Testis (tissue), 2 donors: ENCODE measurements at regions not wholly inside any gene's neighbourhood (a gene's known extent, or its start where the extent isn't known, plus 50 kb on each side); places are given as distances from the start of the nearest gene placed in this dataset.

ENCODE experiments used
- DNase-seq: peaks from one replicate; pipeline ENCODE4 v3.0.0-alpha.2; 2019
- H3K27ac ChIP-seq, 2 donors: fragments of 200-600 bp; sonication (generic); one replicate each; pipeline ENCODE4 v1.5.1; 2019
- H3K27me3 ChIP-seq: fragments of 200-600 bp; sonication (generic); one replicate; pipeline ENCODE4 v1.5.1; 2019
- H3K36me3 ChIP-seq: fragments of 200-600 bp; sonication (generic); one replicate; pipeline ENCODE4 v1.5.1; 2017; ENCODE audit warnings: low read depth; ENCODE audit errors: missing control alignments
- H3K4me1 ChIP-seq: fragments of 200-600 bp; sonication (generic); one replicate; pipeline ENCODE4 v1.5.1; 2019
- H3K4me3 ChIP-seq, 2 donors: fragments of 200-600 bp; sonication (generic); one replicate each; pipeline ENCODE4 v1.5.1; 2017 to 2019
- H3K9me3 ChIP-seq: fragments of 200-600 bp; sonication (generic); one replicate; pipeline ENCODE4 v1.5.1; 2017
- POLR2A ChIP-seq: fragments of 450-650 bp; IDR thresholded peaks from one replicate; pipeline ENCODE4 v1.6.1; 2017; ENCODE audit warnings: antibody characterized with exemption, mild to moderate bottlenecking, moderate library complexity
- WGBS, 2 donors: methylation state at CpG; one replicate each; pipeline ENCODE4 v1.1.5; 2018; 5-methylcytosine and 5-hydroxymethylcytosine counted together
- intact Hi-C: fragments of 100-400 bp; cut with DNase I; formaldehyde crosslinking; loops from one replicate; pipeline ENCODE4 v1.15.1; 2023; ENCODE audit warnings: low total_unique reads
- TF ChIP-seq, protein P1 (sequence below), 3 experiments: fragments of 450-650 bp in 2 of 3; fragments of 200-600 bp in 1 of 3; sonication (generic) in 1 of 3; IDR thresholded peaks; one replicate each; pipeline ENCODE4 v1.5.1; 2016 to 2019; ENCODE audit warnings: antibody characterized with exemption in 3 of 3, mild to moderate bottlenecking in 2 of 3, moderate library complexity in 1 of 3

DNA sequence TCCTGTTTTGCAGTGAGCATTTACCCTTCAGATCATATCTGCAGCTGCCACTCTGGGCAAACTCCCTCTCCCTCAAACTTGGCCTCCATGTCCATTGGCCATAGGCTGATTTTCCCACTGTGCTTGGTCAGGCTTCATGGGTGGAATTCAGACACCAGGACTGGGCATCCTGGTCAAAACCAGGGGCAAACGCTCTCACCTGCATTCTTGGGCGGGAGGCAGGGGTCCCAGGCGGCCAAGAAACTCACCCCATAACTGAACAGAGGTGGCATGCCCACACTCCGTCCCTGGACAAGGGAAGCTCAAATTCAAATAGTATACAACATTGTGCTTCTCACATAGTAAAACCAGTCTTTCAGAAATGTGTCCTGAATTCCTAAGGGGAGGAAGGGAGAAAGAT, 81.1 kb upstream of the ZNF648 start:
- Histone ChIP-seq H3K27me3 (no peaks in the 10 kb centered on the region), H3K4me3 (no peak overlapping the region), H3K4me1 (peaks cover 32% of the 10 kb centered on the region), H3K27ac (peak overlapping the region; percentile 36 to 90), H3K9me3 (no peaks in the 10 kb centered on the region), H3K36me3 (no peaks in the 10 kb centered on the region)
- intact Hi-C loops: loop anchor here (5.0 to 10.0 kb wide), 2 partner anchors 142 to 250 kb away; partner anchors contain the start of gene GLUL
- DNase-seq: no peak
- WGBS, 2 donors: 83 to 92% methylated on average over 4 of the region's 4 CpGs
- TF ChIP-seq, protein P1, sequence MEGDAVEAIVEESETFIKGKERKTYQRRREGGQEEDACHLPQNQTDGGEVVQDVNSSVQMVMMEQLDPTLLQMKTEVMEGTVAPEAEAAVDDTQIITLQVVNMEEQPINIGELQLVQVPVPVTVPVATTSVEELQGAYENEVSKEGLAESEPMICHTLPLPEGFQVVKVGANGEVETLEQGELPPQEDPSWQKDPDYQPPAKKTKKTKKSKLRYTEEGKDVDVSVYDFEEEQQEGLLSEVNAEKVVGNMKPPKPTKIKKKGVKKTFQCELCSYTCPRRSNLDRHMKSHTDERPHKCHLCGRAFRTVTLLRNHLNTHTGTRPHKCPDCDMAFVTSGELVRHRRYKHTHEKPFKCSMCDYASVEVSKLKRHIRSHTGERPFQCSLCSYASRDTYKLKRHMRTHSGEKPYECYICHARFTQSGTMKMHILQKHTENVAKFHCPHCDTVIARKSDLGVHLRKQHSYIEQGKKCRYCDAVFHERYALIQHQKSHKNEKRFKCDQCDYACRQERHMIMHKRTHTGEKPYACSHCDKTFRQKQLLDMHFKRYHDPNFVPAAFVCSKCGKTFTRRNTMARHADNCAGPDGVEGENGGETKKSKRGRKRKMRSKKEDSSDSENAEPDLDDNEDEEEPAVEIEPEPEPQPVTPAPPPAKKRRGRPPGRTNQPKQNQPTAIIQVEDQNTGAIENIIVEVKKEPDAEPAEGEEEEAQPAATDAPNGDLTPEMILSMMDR (IDR thresholded peaks at IDR 0.05): no peak
- TF ChIP-seq POLR2A: no peak

DNA sequence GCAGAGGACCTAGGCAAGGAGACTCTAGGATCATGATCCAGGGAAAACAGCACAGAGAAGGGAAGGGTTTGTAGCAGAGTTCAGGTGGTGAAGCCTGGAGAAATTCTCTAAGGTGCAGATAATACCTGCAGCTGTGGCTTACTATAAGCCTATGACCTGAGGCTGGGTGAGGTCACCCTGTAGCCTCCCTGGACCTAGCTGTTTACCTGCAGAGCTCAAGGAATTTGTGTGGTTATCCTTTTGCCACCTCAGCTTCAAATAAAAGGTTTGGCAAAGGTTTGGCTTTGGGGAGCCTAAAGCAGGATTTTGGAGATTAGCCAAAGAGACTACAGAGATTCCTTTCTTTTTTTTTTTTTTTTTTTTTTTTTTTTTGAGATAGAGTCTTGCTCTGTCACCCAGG, 79.5 kb upstream of the ZNF648 start:
- Histone ChIP-seq H3K27me3 (no peaks in the 10 kb centered on the region), H3K27ac (no peak overlapping the region), H3K36me3 (no peaks in the 10 kb centered on the region), H3K9me3 (no peaks in the 10 kb centered on the region), H3K4me1 (peaks cover 39% of the 10 kb centered on the region), H3K4me3 (no peak overlapping the region)
- TF ChIP-seq, protein P1 (IDR thresholded peaks at IDR 0.05): no peak
- intact Hi-C loops: loop anchor here (5.0 to 10.0 kb wide), 2 partner anchors 144 to 251 kb away; partner anchors contain the start of gene GLUL
- no peak for DNase-seq

DNA sequence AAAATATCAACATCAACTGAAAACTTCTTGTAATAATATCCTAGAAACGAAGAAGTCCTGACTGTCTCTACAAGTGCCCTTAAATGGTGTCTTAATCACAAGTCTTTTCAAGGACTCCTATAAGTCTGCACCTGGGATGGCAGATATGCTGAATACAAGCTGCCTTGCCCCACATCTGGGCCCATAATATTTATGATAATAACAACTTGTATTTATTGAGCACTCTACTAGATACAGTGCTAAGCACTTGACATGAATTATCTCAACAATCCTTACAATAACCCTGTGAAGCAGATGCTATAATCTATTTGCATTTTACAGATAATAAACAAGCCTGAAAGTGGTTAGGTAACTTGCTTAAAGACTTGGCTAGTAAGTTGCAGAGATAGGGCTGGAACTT, 78.0 kb upstream of the ZNF648 start:
- DNase-seq: no peak
- H3K27me3 ChIP-seq: no peaks in the 10 kb centered on the region

DNA sequence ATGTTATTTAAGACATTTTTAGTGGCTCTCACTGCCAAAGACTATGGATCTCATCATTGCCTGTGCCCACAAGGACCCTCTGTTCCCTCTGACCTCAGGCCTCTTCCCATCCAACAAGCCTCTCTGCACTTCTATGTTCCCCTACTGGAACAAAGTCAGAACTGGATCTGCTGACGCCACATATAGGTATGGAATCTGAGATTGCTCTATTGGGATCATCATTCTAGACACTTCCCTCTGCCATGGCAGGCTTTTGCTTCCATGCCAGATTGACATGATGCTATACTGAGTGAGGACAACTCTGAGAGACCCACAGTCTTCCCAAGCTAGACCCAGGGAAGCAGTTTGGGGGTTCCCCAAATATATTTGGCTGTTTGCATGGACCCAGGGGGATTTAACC, 76.0 kb upstream of the ZNF648 start:
- Histone ChIP-seq H3K9me3 (no peaks in the 10 kb centered on the region), H3K27ac (no peak overlapping the region)
- 88 to 90% methylated on average over 1 of the region's 1 CpG for WGBS, 2 donors

More for the DNA sequence above, 78.0 kb upstream of the ZNF648 start:
- Histone ChIP-seq H3K9me3 (no peaks in the 10 kb centered on the region), H3K4me3 (no peak overlapping the region), H3K36me3 (no peaks in the 10 kb centered on the region), H3K4me1 (peaks cover 31% of the 10 kb centered on the region), H3K27ac (no peak overlapping the region)
- TF ChIP-seq, protein P1 (IDR thresholded peaks at IDR 0.05): no peak
- TF ChIP-seq POLR2A: no peak
- intact Hi-C loops: no loop called here
- 72 to 82% methylated on average over 1 of the region's 1 CpG for WGBS, 2 donors

DNA sequence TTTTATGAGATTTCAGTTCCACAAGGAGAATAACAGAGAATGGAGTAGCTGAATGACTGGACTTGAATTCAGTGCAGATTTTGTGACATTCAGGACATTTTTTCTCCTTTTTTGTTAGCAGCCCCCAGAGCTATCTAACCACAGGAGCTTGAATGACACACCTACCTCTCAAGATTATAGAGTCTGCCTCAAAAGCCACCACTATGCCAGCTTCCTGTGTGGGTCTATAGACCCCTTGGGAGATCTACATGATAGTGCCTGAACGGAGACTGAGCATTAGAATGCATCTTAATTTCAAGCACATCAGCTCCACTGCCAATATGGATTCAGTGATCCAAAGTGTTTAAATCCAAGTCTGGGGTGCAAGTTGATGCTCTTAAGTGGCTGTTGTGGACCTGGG, 74.4 kb upstream of the ZNF648 start:
- Histone ChIP-seq H3K4me3 (no peak overlapping the region), H3K36me3 (no peaks in the 10 kb centered on the region), H3K27ac (no peak overlapping the region), H3K4me1 (peaks cover 14% of the 10 kb centered on the region), H3K9me3 (no peaks in the 10 kb centered on the region), H3K27me3 (no peaks in the 10 kb centered on the region)
- TF ChIP-seq, protein P1 (IDR thresholded peaks at IDR 0.05): no peak
- TF ChIP-seq POLR2A: no peak
- intact Hi-C loops: no loop called here
- DNase-seq: no peak
- 86 to 87% methylated on average over 1 of the region's 1 CpG for WGBS, 2 donors

More for the DNA sequence above, 76.0 kb upstream of the ZNF648 start:
- Histone ChIP-seq H3K4me1 (peaks cover 14% of the 10 kb centered on the region), H3K4me3 (no peak overlapping the region), H3K27me3 (no peaks in the 10 kb centered on the region), H3K36me3 (no peaks in the 10 kb centered on the region)
- TF ChIP-seq, protein P1 (IDR thresholded peaks at IDR 0.05): no peak
- TF ChIP-seq POLR2A: no peak
- intact Hi-C loops: no loop called here
- DNase-seq: no peak
